NCI-H1417 (cell line): ENCODE measurements at regions not wholly inside any gene's neighbourhood (a gene's known extent, or its start where the extent isn't known, plus 50 kb on each side); places are given as distances from the start of the nearest gene placed in this dataset.

Experiments
- DNase-seq, 3 experiments: peaks; one replicate each; lab custom pipeline; 2025; lab: John Stamatoyannopoulos, UW

GRCh38 chr3:90011596-90011995, 904.2 kb downstream of the EPHA3 start:
- no peak for DNase-seq

- DNase-seq = no peak
These were observed 904.6 kb downstream of the EPHA3 start for GRCh38 chr3:90011996-90012395.

- DNase-seq = no peak
These were observed 908.4 kb downstream of the EPHA3 start for GRCh38 chr3:90015688-90016356.

GRCh38 chr3:90016555-90016954, 909.1 kb downstream of the EPHA3 start:
- no peak for DNase-seq

GRCh38 chr3:90018779-90019178, 911.4 kb downstream of the EPHA3 start:
- no peak for DNase-seq

- DNase-seq = no peak
These were observed 917.6 kb downstream of the EPHA3 start for GRCh38 chr3:90025019-90025418.

GRCh38 chr3:90026406-90026805, 919.0 kb downstream of the EPHA3 start:
- no peak for DNase-seq

- DNase-seq = no peak
These were observed 923.7 kb downstream of the EPHA3 start for GRCh38 chr3:90031121-90031520.

GRCh38 chr3:90032980-90033641, 925.7 kb downstream of the EPHA3 start:
- peak in 2 of 3 experiments; percentile 25 to 68 for DNase-seq

- DNase-seq = peak in 1 of 3 experiments; percentile 44
These were observed 926.6 kb downstream of the EPHA3 start for GRCh38 chr3:90034038-90034437.

- no peak for DNase-seq
These were observed 928.2 kb downstream of the EPHA3 start for GRCh38 chr3:90035643-90036042.

- no peak for DNase-seq
These were observed 929.6 kb downstream of the EPHA3 start for GRCh38 chr3:90036939-90037469.

GRCh38 chr3:90039994-90040393, 932.6 kb downstream of the EPHA3 start:
- peak in 1 of 3 experiments; percentile 21 for DNase-seq

- DNase-seq = no peak
These were observed 933.1 kb downstream of the EPHA3 start for GRCh38 chr3:90040554-90040953.

GRCh38 chr3:90041995-90042394, 934.6 kb downstream of the EPHA3 start:
- no peak for DNase-seq

GRCh38 chr3:90043287-90043686, 935.9 kb downstream of the EPHA3 start:
- DNase-seq = no peak

- DNase-seq = no peak
These were observed 936.8 kb downstream of the EPHA3 start for GRCh38 chr3:90044084-90044816.

GRCh38 chr3:90052425-90052950, 945.1 kb downstream of the EPHA3 start:
- DNase-seq = no peak

- DNase-seq = no peak
These were observed 946.9 kb downstream of the EPHA3 start for GRCh38 chr3:90054311-90054710.

- no peak for DNase-seq
These were observed 948.2 kb downstream of the EPHA3 start for GRCh38 chr3:90055666-90056065.

- no peak for DNase-seq
These were observed 949.0 kb downstream of the EPHA3 start for GRCh38 chr3:90056281-90057032.

- DNase-seq = no peak
These were observed 954.6 kb downstream of the EPHA3 start for GRCh38 chr3:90062016-90062415.
